Activated T-helper 17 cell treated with anti-CD3 and anti-CD28 coated beads, Interleukin-2, amount 50 U/mL, for 72 hours (primary cell): ENCODE measurements at regions not wholly inside any gene's neighbourhood (a gene's known extent, or its start where the extent isn't known, plus 50 kb on each side); places are given as distances from the start of the nearest gene placed in this dataset.

Experiments used
- ATAC-seq: fragments of 150-1000 bp; cut with Tn5 transposase; replicated peaks from 2 replicates; pipeline ENCODE4 v1.10.0; 2021; ENCODE audit warnings: mild to moderate bottlenecking, moderate library complexity
- H3K27ac Mint-ChIP-seq: one replicate; pipeline ENCODE4 v1.8.0; 2022; ENCODE audit warnings: mixed read lengths
- H3K27me3 Mint-ChIP-seq: one replicate; pipeline ENCODE4 v1.8.0; 2022; ENCODE audit warnings: mixed read lengths
- H3K36me3 Mint-ChIP-seq: one replicate; pipeline ENCODE4 v1.8.0; 2022; ENCODE audit warnings: low read depth, mild to moderate bottlenecking, mixed read lengths
- H3K4me1 Mint-ChIP-seq: one replicate; pipeline ENCODE4 v1.8.0; 2022; ENCODE audit warnings: mixed read lengths
- H3K4me3 Mint-ChIP-seq: one replicate; pipeline ENCODE4 v1.8.0; 2022; ENCODE audit warnings: mild to moderate bottlenecking, mixed read lengths
- H3K9me3 Mint-ChIP-seq: one replicate; pipeline ENCODE4 v1.8.0; 2022; ENCODE audit warnings: mixed read lengths

GRCh38 chr6:25038300-25038699, 102.5 kb upstream of the RIPOR2 start:
- Mint-ChIP-seq H3K9me3 (no peaks in the 10 kb centered on the region), H3K27ac (peak overlapping the region; percentile 97), H3K4me3 (peak overlapping the region; percentile 97), H3K27me3 (no peaks in the 10 kb centered on the region), H3K36me3 (peaks cover 61% of the 10 kb centered on the region), H3K4me1 (peaks cover 41% of the 10 kb centered on the region)
- no peak for ATAC-seq

GRCh38 chr6:25038999-25039398, 103.2 kb upstream of the RIPOR2 start:
- H3K27ac Mint-ChIP-seq, result peak overlapping the region; percentile 97
- H3K36me3 Mint-ChIP-seq, result peaks cover 61% of the 10 kb centered on the region
- no peak for ATAC-seq
- peaks cover 42% of the 10 kb centered on the region for H3K4me1 Mint-ChIP-seq
- H3K4me3 Mint-ChIP-seq, result peak overlapping the region; percentile 97
- no peaks in the 10 kb centered on the region for H3K27me3 Mint-ChIP-seq
- no peaks in the 10 kb centered on the region for H3K9me3 Mint-ChIP-seq

GRCh38 chr6:25041485-25042035, 105.8 kb upstream of the RIPOR2 start:
- no peaks in the 10 kb centered on the region for H3K9me3 Mint-ChIP-seq
- peak overlapping the region; percentile 97 for H3K4me3 Mint-ChIP-seq
- peaks cover 46% of the 10 kb centered on the region for H3K36me3 Mint-ChIP-seq
- ATAC-seq, result peak; percentile 42
- H3K27me3 Mint-ChIP-seq, result no peaks in the 10 kb centered on the region
- peaks cover 30% of the 10 kb centered on the region for H3K4me1 Mint-ChIP-seq
- H3K27ac Mint-ChIP-seq, result peak overlapping the region; percentile 97

GRCh38 chr6:25042036-25042521, 106.3 kb upstream of the RIPOR2 start:
- no peaks in the 10 kb centered on the region for H3K27me3 Mint-ChIP-seq
- H3K4me1 Mint-ChIP-seq, result peaks cover 33% of the 10 kb centered on the region
- no peaks in the 10 kb centered on the region for H3K9me3 Mint-ChIP-seq
- H3K27ac Mint-ChIP-seq, result peak overlapping the region; percentile 97
- peak; percentile 74 for ATAC-seq
- H3K4me3 Mint-ChIP-seq, result peak overlapping the region; percentile 97
- peaks cover 46% of the 10 kb centered on the region for H3K36me3 Mint-ChIP-seq

- H3K4me1 Mint-ChIP-seq, result peaks cover 34% of the 10 kb centered on the region
- ATAC-seq, result peak; percentile 37
- H3K4me3 Mint-ChIP-seq, result peak overlapping the region; percentile 97
- peaks cover 42% of the 10 kb centered on the region for H3K36me3 Mint-ChIP-seq
- H3K9me3 Mint-ChIP-seq, result no peaks in the 10 kb centered on the region
- no peaks in the 10 kb centered on the region for H3K27me3 Mint-ChIP-seq
- H3K27ac Mint-ChIP-seq, result peak overlapping the region; percentile 97
Observed at GRCh38 chr6:25042536-25042935, 106.8 kb upstream of the RIPOR2 start.

GRCh38 chr6:25042984-25043725, 107.4 kb upstream of the RIPOR2 start:
- peak overlapping the region; percentile 97 for H3K4me3 Mint-ChIP-seq
- ATAC-seq, result no peak

GRCh38 chr6:25043892-25044291, 108.1 kb upstream of the RIPOR2 start:
- Mint-ChIP-seq H3K36me3 (peaks cover 28% of the 10 kb centered on the region), H3K9me3 (no peaks in the 10 kb centered on the region), H3K4me1 (peaks cover 34% of the 10 kb centered on the region), H3K4me3 (no peak overlapping the region), H3K27ac (no peak overlapping the region), H3K27me3 (no peaks in the 10 kb centered on the region)
- no peak for ATAC-seq

More at GRCh38 chr6:25042984-25043725, 107.4 kb upstream of the RIPOR2 start:
- H3K27me3 Mint-ChIP-seq, result no peaks in the 10 kb centered on the region
- H3K36me3 Mint-ChIP-seq, result peaks cover 36% of the 10 kb centered on the region
- H3K4me1 Mint-ChIP-seq, result peaks cover 37% of the 10 kb centered on the region
- peak overlapping the region; percentile 97 for H3K27ac Mint-ChIP-seq
- no peaks in the 10 kb centered on the region for H3K9me3 Mint-ChIP-seq

GRCh38 chr6:25046942-25047341, 111.2 kb upstream of the RIPOR2 start:
- ATAC-seq, result no peak
- no peaks in the 10 kb centered on the region for H3K27me3 Mint-ChIP-seq
- H3K9me3 Mint-ChIP-seq, result no peaks in the 10 kb centered on the region
- H3K4me1 Mint-ChIP-seq, result peaks cover 40% of the 10 kb centered on the region
- no peaks in the 10 kb centered on the region for H3K36me3 Mint-ChIP-seq
- H3K4me3 Mint-ChIP-seq, result no peak overlapping the region
- H3K27ac Mint-ChIP-seq, result no peak overlapping the region

GRCh38 chr6:25050356-25050755, 114.6 kb upstream of the RIPOR2 start:
- peaks cover 46% of the 10 kb centered on the region for H3K4me1 Mint-ChIP-seq
- ATAC-seq, result peak; percentile 87
- H3K9me3 Mint-ChIP-seq, result no peaks in the 10 kb centered on the region
- peak overlapping the region; percentile 84 for H3K4me3 Mint-ChIP-seq
- H3K27me3 Mint-ChIP-seq, result no peaks in the 10 kb centered on the region
- H3K36me3 Mint-ChIP-seq, result no peaks in the 10 kb centered on the region
- H3K27ac Mint-ChIP-seq, result peak overlapping the region; percentile 93

- H3K36me3 Mint-ChIP-seq, result no peaks in the 10 kb centered on the region
- ATAC-seq, result no peak
- no peaks in the 10 kb centered on the region for H3K9me3 Mint-ChIP-seq
- peak overlapping the region; percentile 93 for H3K27ac Mint-ChIP-seq
- peaks cover 52% of the 10 kb centered on the region for H3K4me1 Mint-ChIP-seq
- peak overlapping the region; percentile 84 for H3K4me3 Mint-ChIP-seq
- H3K27me3 Mint-ChIP-seq, result no peaks in the 10 kb centered on the region
Observed at GRCh38 chr6:25051083-25051482, 115.3 kb upstream of the RIPOR2 start.

- Mint-ChIP-seq H3K27ac (no peak overlapping the region), H3K4me3 (peak overlapping the region; percentile 84), H3K36me3 (no peaks in the 10 kb centered on the region), H3K4me1 (peaks cover 53% of the 10 kb centered on the region), H3K9me3 (no peaks in the 10 kb centered on the region), H3K27me3 (no peaks in the 10 kb centered on the region)
- ATAC-seq, result no peak
Observed at GRCh38 chr6:25052181-25052580, 116.4 kb upstream of the RIPOR2 start.

GRCh38 chr6:25053875-25054371, 118.2 kb upstream of the RIPOR2 start:
- H3K27ac Mint-ChIP-seq, result peak overlapping the region; percentile 89
- no peaks in the 10 kb centered on the region for H3K27me3 Mint-ChIP-seq
- peak overlapping the region; percentile 84 for H3K4me3 Mint-ChIP-seq
- H3K4me1 Mint-ChIP-seq, result peaks cover 51% of the 10 kb centered on the region
- no peaks in the 10 kb centered on the region for H3K36me3 Mint-ChIP-seq
- H3K9me3 Mint-ChIP-seq, result no peaks in the 10 kb centered on the region
- ATAC-seq, result peak; percentile 59

GRCh38 chr6:25054469-25054868, 118.7 kb upstream of the RIPOR2 start:
- no peaks in the 10 kb centered on the region for H3K36me3 Mint-ChIP-seq
- H3K27me3 Mint-ChIP-seq, result no peaks in the 10 kb centered on the region
- peaks cover 49% of the 10 kb centered on the region for H3K4me1 Mint-ChIP-seq
- H3K4me3 Mint-ChIP-seq, result peak overlapping the region; percentile 84
- H3K27ac Mint-ChIP-seq, result peak overlapping the region; percentile 89
- no peaks in the 10 kb centered on the region for H3K9me3 Mint-ChIP-seq
- ATAC-seq, result no peak

GRCh38 chr6:25056130-25056529, 120.4 kb upstream of the RIPOR2 start:
- no peaks in the 10 kb centered on the region for H3K36me3 Mint-ChIP-seq
- peak overlapping the region; percentile 92 for H3K27ac Mint-ChIP-seq
- H3K9me3 Mint-ChIP-seq, result no peaks in the 10 kb centered on the region
- peaks cover 34% of the 10 kb centered on the region for H3K4me1 Mint-ChIP-seq
- H3K4me3 Mint-ChIP-seq, result peak overlapping the region; percentile 84
- peak; percentile 93 for ATAC-seq
- H3K27me3 Mint-ChIP-seq, result no peaks in the 10 kb centered on the region
